Stimulated activated CD8-positive, alpha-beta memory T cell treated with anti-CD3 and anti-CD28 coated beads, Interleukin-12 subunit alpha, Interleukin-12 subunit beta, amount 100 ng/mL, for 1 hour (primary cell): ENCODE measurements at regions not wholly inside any gene's neighbourhood (a gene's known extent, or its start where the extent isn't known, plus 50 kb on each side); places are given as distances from the start of the nearest gene placed in this dataset.
A peak's percentile ranks its signal among the peaks of the same experiment; 100 is the strongest.

Source experiments
- DNase-seq: peaks from one replicate; pipeline ENCODE4 v3.0.0-alpha.2; 2020; ENCODE audit warnings: low read depth

- no peak for DNase-seq
These were observed 136.3 kb upstream of the MLIP start for GRCh38 chr6:53974941-53975340.

- no peak for DNase-seq
These were observed 135.2 kb upstream of the MLIP start for GRCh38 chr6:53975941-53976615.

DNA sequence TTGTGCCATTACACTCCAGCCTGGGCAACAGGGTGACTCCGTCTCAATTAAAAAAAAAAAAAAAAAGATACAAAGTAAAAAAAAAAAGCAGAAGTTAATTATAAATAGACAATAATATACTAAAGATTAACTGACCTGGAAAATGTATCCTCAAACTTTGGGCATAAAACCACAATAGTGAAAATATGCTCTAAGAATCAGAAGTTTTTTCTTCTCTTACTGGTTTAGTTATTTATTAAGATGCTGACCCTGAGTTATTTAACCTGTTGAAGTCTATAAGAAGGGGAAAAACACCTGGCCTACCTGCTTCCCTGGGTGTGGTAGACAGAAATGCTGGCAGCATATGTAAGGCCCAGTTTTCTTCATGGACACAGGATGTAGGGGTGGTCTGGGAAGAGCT is 133.7 kb upstream of the MLIP start:
- DNase-seq = no peak

DNA sequence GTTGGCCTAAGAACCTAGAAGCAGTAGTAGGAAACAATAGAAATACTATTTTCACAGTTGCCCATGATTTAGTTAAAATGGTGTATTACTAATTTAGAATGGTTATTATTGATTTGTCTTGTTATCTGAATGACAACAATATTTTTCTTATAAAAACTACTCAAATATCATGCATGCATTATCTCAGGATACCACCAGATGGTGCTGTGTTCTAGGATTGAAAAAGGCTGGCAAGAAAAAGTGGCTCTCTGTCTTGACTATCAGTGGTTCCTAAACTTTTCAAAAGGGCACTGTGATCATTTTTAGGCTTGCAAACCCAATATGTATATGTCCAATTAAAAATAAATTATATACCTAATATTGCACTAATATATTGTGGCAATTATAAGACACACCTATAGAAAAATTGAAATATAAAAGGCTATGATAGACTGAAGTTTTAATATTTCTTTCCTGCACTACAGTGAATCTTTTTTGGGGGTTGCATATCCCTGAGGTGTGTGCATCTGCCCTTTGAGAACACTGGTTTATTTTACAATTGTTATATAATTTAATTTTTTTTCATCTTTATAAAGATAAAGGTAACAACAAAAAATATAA is 131.7 kb upstream of the MLIP start:
- peak; percentile 10 for DNase-seq

DNA sequence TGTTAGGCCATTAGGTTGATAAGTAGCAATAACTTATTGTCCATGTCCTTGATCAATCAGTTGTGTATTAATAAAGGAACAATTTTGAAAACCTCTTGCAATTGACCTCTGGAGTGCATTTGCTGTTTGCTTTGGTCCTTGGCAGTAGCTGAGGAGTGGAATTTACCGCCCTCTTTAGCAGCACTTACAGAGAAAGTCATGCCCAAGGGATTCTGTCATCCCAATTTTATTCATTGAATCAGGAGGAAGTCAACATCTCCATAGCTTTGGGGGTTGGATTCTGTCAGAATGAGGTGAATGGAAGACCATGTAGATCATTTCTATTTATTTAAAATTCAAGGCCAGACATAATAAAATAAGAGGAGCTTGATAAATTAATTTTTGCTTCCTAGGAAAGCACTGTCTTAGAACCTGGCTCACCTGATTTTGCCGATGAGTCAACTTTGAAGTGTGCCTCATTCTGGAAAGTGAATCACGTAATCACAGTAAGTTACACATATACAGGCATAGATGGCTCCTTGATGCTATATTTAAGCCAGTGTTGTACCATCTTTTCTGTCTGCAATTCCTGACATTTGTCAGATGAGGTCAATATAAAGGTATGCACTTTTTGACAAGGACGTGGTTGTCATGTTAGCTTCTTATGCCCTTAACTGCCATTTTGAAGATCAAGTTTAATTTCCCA is 128.7 kb upstream of the MLIP start:
- no peak for DNase-seq

DNA sequence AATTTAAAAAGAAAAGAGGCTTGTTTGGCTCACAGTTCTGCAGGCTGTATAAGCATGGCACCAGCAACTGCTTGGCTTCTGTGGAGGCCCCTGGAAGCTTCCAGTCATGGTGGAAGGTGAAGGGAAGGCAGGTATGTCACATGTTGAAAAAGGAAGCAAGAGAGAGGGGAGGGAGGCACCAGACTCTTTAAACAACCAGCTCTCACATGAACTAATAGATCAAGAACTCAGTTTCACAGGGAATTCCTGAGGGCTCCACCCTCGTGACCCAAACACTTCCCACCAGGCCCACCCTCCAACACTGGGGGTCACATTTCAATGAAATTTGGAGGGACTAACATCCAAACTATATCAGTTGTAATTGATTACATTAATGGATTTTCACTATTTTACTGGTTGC is 127.9 kb upstream of the MLIP start:
- no peak for DNase-seq

DNA sequence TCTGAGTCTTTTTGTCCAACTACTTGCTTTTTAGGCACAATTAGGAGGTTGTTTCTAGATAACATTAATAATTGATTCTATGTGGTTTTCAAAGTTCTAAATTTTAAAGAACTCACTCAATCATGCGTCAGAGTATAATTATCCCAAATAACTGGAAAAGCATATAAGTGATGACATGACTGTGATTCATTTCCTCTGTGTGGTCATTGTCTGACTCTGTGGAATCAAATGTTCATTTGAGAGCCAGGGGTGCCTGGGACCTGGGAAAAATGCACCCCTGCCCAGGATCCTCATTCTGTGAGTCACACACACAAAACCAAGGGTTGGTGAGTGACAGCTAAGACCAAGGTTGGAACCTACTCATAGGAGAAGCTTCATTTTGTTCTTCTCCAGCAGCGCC is 127.1 kb upstream of the MLIP start:
- no peak for DNase-seq

GRCh38 chr6:53984581-53984980 is 126.7 kb upstream of the MLIP start:
- DNase-seq = no peak

DNA sequence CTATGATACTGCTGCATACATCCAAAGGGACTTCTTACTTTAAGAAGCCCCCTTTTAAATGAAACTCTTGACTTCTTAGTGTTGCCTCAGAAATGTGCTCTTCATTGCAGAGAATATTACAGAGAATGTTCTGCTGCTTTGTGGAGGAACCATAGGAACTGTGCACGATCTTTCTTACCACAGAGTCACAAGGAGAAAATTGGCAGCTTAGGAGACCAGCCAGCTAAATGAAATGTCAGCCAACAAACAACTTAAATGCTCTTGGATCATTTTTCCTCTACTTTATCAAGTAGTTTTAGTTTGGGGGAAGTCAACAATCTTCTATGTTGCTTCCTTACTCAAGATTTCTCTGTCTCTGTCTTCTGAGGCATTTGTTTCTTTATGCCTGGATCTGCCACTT is 125.9 kb upstream of the MLIP start:
- no peak for DNase-seq

- DNase-seq = no peak
These were observed 125.0 kb upstream of the MLIP start for GRCh38 chr6:53986165-53986720.

- no peak for DNase-seq
These were observed 124.3 kb upstream of the MLIP start for GRCh38 chr6:53986721-53987521.

DNA sequence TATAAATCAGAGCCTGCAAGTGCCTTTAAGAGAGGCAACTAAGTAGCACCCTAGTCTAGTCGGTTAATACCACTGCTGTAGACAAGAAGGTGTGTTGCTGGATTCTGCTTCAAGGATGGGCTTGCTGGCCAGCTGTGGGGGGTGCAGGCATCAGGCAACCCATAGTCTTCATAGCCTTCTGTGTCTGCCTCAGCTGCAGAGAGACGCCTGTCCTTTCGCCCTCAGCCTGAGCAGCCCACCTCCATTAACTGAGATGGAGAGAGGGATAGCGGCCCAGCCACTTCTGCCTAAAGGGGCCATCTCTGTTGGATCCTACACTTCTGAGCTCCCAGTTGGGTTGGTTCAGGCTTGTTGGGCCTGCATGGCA is 123.7 kb upstream of the MLIP start:
- DNase-seq = no peak

DNA sequence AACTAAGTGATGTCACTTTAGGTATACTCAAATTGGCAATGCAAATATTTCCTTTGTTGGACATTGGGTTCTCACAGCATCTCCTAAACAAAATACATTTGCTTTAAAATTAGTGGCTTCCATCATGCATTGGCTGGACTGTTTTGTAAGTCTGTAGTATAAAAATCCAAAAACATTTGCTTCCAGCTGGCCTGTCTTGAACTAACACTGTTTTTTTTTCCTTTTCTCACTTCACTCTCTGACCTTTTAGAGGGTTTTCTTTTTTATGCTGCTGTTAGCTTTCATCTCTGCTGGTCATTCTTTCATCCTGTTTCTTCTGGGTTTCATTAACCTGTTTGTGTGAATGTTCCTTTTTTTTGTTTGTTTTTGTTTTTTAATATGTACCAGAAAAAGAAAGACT is 121.7 kb upstream of the MLIP start:
- no peak for DNase-seq

DNA sequence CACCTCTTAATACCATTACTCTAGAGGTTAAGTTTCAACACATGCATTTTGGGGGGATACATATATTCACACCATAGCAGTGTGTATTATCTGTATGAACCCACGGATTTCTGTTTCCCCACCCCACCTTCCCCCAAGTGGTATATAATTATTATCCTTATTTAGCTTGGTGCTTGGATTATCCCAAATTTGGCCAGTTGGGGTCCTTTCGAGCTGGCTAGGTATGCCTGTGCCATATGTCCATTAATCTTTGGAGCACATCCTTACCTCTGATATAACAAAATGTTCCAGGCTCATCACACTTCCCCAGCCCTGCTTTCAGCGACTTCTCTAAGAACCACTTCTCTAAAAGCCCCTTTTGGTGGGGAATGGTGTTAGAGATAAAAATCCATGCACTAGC is 118.7 kb upstream of the MLIP start:
- DNase-seq = no peak

GRCh38 chr6:53994201-53994600 is 117.0 kb upstream of the MLIP start:
- no peak for DNase-seq

- DNase-seq = no peak
These were observed 115.3 kb upstream of the MLIP start for GRCh38 chr6:53995935-53996334.

DNA sequence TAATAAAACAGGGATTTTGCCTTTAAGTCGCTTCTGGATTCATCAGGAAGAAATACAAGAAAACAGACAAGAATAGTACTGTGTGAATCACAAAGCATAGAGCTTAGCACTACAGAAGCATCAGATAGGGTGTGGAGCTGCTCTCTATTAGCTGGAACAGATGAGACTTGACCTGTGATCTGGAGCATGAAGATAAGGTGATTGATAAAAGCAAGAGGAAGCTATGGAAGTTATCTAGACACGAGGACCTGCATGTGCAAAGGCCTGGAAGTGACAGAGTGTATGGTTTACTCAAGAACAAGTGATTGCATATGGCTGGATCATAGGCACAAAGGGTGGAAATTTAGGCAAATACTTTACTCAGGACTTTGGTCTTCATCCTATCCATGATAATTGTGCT is 112.9 kb upstream of the MLIP start:
- no peak for DNase-seq

DNA sequence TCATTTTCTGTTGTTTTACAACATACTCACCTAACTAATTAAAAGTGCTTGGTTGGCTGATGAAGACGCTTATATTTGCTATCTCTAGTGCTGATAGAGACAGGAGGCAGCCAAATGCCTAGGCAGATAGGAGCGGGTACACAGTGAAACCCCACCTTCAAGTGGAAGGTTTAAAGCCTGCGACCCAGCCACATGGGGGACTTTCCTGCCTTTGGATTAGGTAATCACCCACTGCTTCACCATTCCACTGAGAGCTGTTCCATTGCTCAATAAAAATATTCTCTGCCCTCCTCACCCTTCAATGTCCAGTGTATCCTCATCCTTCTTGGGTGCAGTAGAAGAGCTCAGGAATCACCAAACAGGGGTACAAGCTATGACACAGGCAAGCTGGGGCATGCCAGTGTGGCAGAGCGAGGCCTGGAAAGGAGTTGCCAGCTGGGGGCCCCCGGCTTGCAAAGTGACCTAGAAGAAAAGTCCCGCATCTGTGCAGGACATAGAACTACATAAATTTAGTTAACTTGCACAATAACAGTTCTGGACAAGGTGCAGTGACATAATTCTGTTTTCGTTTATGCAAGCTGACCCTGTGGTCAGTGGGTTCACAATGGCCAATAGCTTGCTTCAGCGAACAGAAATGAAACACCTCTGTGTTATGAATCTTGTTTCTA is 112.0 kb upstream of the MLIP start:
- no peak for DNase-seq

GRCh38 chr6:54002116-54002515 is 109.1 kb upstream of the MLIP start:
- no peak for DNase-seq

DNA sequence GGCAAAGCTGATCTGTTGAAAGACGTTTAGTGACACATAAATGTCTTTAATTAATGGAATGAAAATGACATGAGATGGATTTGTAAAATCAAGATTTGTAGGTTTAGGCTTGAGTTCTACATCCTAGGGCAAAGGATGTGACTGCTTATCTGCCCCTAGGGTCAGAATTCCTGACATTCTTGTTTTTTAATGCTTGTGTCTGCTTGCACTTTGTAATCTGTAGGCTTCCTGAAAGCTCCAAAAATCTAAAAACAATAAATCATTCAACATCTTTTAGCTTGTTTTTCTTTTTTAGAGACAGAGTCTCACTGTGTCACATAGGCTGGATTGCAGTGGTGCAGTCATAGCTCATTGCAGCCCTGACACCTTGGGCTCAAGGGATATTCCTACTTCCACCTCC is 107.9 kb upstream of the MLIP start:
- no peak for DNase-seq

- DNase-seq = no peak
These were observed 102.7 kb upstream of the MLIP start for GRCh38 chr6:54008589-54008988.

DNA sequence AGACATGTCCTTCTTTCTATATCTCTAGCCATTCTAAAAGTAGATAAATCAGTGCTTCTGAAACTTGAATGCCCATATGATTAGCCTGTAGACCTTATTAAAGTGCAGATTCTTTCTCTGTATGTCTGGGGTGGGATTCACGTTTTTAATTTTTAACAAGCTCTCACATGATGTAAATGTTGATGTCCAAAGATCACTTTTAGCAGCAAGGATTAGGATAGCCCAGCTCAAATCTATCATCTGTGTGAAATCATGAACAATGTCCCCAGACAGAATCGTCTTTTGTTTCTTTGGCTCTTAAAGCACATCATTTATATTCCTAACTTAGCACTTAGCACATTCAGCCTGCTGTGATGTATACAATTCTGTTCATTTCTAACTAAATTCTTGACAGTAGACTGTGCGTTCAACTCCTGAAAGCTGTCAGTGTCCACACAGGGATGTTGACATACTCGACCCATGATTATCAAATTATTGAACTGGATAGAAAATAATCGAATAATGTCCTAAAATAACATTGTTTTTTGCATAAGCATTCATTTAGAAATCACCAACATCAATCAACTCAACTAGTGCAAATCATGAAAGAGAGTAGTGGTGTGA is 102.1 kb upstream of the MLIP start:
- DNase-seq = no peak
